ENCODE measurements at regions not wholly inside any gene's neighbourhood (a gene's known extent, or its start where the extent isn't known, plus 50 kb on each side); places are given as distances from the start of the nearest gene placed in this dataset.

GRCh38 chr1:213767683-213768082 is 220.1 kb upstream of the PROX1 start:
- Mint-ChIP-seq H3K36me3 (ENCODE audit: insufficient read depth, unreplicated experiment) (no peaks in the 10 kb centered on the region), H3K4me1 (ENCODE audit: insufficient read depth, unreplicated experiment) (no peaks in the 10 kb centered on the region), H3K9me3 (ENCODE audit: unreplicated experiment) (peaks cover 9% of the 10 kb centered on the region), H3K27me3 (ENCODE audit: insufficient read depth, unreplicated experiment) (peaks cover 54% of the 10 kb centered on the region), H3K27ac (ENCODE audit: low read depth, unreplicated experiment) (no peak overlapping the region), H3K4me3 (ENCODE audit: unreplicated experiment) (no peak overlapping the region)
- BruUV-seq (replicated peaks): no TSS peak
- ChIA-PET CTCF (interaction anchor here (0.6 kb wide), 1 partner anchor 83 kb away, joined by 4 read pairs; no protein-coding TSS in a partner anchor), POLR2A (no interaction called here)
- no peak for DNase-seq (ENCODE audit: unreplicated experiment)
- intact Hi-C loops (cut with micrococcal nuclease): no loop called here
- TF ChIP-seq, protein P1, sequence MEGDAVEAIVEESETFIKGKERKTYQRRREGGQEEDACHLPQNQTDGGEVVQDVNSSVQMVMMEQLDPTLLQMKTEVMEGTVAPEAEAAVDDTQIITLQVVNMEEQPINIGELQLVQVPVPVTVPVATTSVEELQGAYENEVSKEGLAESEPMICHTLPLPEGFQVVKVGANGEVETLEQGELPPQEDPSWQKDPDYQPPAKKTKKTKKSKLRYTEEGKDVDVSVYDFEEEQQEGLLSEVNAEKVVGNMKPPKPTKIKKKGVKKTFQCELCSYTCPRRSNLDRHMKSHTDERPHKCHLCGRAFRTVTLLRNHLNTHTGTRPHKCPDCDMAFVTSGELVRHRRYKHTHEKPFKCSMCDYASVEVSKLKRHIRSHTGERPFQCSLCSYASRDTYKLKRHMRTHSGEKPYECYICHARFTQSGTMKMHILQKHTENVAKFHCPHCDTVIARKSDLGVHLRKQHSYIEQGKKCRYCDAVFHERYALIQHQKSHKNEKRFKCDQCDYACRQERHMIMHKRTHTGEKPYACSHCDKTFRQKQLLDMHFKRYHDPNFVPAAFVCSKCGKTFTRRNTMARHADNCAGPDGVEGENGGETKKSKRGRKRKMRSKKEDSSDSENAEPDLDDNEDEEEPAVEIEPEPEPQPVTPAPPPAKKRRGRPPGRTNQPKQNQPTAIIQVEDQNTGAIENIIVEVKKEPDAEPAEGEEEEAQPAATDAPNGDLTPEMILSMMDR (IDR thresholded peaks at IDR 0.05; ENCODE audit: unreplicated experiment): no peak

DNA sequence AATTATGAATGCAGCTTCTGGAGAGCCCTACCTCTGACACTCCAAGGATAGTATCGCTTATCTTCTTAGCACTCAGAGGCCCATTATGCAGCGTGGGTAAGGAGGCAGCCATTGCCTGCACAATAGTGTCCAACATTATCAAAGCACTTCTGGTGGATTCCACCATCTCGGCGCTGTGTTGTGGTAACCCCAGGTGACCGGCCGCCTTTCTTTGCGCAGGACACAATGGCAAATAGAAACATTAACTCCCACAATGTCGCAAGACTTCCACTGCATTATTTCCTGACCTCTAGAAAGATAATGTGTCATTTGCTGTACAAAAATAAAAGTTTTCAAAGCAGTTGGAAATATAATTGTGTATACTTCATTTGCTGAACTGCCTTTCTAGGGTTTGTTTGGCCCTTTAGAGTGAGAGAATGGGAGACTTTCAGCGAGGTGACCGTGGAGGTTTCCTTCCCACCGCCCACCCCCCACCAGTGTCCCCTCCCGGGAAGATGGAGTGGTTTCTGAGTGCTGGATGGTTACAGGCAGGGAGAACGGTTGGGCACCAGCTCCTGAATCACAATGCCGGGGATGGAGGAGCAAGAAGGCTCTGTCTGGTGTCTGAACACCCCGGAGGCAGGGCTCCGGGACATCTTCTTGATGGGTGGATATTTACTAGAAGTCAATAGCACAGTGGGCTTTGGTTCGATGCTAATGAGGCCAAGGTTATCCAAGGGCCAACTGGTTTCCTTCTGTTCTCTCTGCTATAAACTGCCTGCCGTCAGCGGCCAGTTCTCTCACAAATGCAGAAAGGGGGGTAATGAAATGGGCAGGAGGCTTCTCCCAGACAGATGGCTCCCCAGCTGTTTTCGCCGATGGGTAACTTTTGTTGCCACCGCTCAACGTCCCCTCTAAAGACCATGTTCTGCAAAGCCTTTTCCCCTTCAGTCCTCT is 215.4 kb upstream of the PROX1 start:
- TF ChIP-seq, protein P1 (IDR thresholded peaks at IDR 0.05; ENCODE audit: unreplicated experiment): no peak
- CTCF ChIA-PET: interaction anchor here (0.7 kb wide), 1 partner anchor 10 kb away, joined by 4 read pairs; no protein-coding TSS in a partner anchor
- Mint-ChIP-seq H3K27ac (ENCODE audit: low read depth, unreplicated experiment) (no peak overlapping the region), H3K9me3 (ENCODE audit: unreplicated experiment) (peaks cover 2% of the 10 kb centered on the region), H3K36me3 (ENCODE audit: insufficient read depth, unreplicated experiment) (no peaks in the 10 kb centered on the region), H3K27me3 (ENCODE audit: insufficient read depth, unreplicated experiment) (peaks cover 43% of the 10 kb centered on the region), H3K4me1 (ENCODE audit: insufficient read depth, unreplicated experiment) (no peaks in the 10 kb centered on the region), H3K4me3 (ENCODE audit: unreplicated experiment) (no peak overlapping the region)
- BruUV-seq (replicated peaks): no TSS peak
- intact Hi-C loops (cut with micrococcal nuclease): no loop called here
- POLR2A ChIA-PET: no interaction called here
- no peak for DNase-seq (ENCODE audit: unreplicated experiment)

DNA sequence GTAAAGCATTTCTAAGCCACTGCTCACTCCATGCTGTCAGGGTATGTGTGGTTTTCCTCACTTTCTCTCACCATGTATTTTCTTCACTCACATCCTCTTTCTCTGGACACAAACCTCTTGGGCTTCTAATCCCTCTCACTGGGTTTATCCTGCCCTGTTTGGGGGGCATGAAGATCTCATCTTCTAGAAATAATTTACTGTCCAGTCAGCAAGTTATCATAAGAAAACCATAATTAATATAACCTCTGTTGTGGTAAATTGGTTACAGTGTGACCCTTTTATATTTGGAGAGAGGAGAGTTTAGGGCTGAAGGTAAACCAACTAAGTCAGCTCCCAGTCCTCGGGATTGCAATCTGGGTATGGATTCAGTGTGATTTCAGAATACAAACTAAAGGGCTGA is 213.8 kb upstream of the PROX1 start:
- Mint-ChIP-seq H3K27me3 (ENCODE audit: insufficient read depth, unreplicated experiment) (peaks cover 33% of the 10 kb centered on the region), H3K9me3 (ENCODE audit: unreplicated experiment) (no peaks in the 10 kb centered on the region), H3K4me1 (ENCODE audit: insufficient read depth, unreplicated experiment) (no peaks in the 10 kb centered on the region), H3K27ac (ENCODE audit: low read depth, unreplicated experiment) (no peak overlapping the region), H3K36me3 (ENCODE audit: insufficient read depth, unreplicated experiment) (no peaks in the 10 kb centered on the region), H3K4me3 (ENCODE audit: unreplicated experiment) (no peak overlapping the region)
- ChIA-PET CTCF (no interaction called here), POLR2A (interaction anchor here (0.6 kb wide), 1 partner anchor 284 kb away, joined by 3 read pairs; no protein-coding TSS in a partner anchor)
- DNase-seq (ENCODE audit: unreplicated experiment): no peak
- no TSS peak for BruUV-seq (replicated peaks)
- intact Hi-C loops (cut with micrococcal nuclease): no loop called here
- TF ChIP-seq, protein P1 (IDR thresholded peaks at IDR 0.05; ENCODE audit: unreplicated experiment): no peak

DNA sequence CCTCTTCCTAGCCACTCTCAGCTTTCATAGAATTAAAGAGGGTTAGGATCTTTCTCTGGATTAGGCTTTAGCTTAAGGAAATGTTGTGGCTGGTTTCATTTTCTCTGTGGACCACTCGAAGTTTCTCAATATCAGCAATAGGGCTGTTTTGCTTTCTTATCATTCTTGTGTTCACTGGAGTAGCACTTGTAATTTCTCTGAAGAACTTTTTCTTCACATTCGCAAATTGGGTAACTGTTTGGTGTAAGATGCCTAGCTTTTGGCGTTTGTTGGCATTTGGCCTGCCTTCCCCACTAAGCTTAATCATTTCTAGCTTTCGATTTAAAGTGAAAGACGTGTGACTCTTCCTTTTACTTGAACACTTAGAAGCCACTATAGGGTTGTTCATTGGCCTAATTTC is 210.8 kb upstream of the PROX1 start:
- ChIA-PET CTCF (interaction anchor here (0.6 to 2.3 kb wide), 5 partner anchors 16 to 670 kb away, joined by 3 to 6 read pairs (median 3); no protein-coding TSS in a partner anchor), POLR2A (interaction anchor here (1.3 kb wide), 1 partner anchor 68 kb away, joined by 3 read pairs; no protein-coding TSS in a partner anchor)
- intact Hi-C loops (cut with micrococcal nuclease): no loop called here
- TF ChIP-seq, protein P1 (IDR thresholded peaks at IDR 0.05; ENCODE audit: unreplicated experiment): no peak
- Mint-ChIP-seq H3K4me1 (ENCODE audit: insufficient read depth, unreplicated experiment) (no peaks in the 10 kb centered on the region), H3K4me3 (ENCODE audit: unreplicated experiment) (no peak overlapping the region), H3K27ac (ENCODE audit: low read depth, unreplicated experiment) (no peak overlapping the region), H3K27me3 (ENCODE audit: insufficient read depth, unreplicated experiment) (peaks cover 39% of the 10 kb centered on the region), H3K36me3 (ENCODE audit: insufficient read depth, unreplicated experiment) (no peaks in the 10 kb centered on the region), H3K9me3 (ENCODE audit: unreplicated experiment) (no peaks in the 10 kb centered on the region)
- no TSS peak for BruUV-seq (replicated peaks)
- no peak for DNase-seq (ENCODE audit: unreplicated experiment)

All from MCF 10A (cell line).